ENCODE measurements at regions not wholly inside any gene's neighbourhood (a gene's known extent, or its start where the extent isn't known, plus 50 kb on each side); places are given as distances from the start of the nearest gene placed in this dataset.

DNA sequence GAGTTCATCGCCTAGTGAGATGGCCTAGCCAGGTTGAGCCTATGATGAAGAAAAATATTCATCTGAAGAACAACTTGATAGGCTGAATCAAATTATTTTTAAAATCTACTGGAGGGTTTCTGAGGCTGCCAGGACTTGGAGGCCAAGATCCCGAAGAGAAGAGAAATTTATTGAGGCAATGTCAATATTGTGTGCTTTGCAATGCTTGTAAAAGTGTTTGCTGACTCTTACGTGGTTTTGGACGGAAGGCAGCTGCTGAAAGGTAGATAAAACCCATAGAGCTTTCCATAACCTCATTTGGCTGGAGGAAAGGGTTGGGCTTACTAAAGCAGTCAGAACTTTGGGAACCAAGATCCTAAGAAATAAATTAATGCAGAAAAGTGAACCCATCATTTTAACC, 361.0 kb upstream of the IL12A start:
- no peak for DNase-seq

DNA sequence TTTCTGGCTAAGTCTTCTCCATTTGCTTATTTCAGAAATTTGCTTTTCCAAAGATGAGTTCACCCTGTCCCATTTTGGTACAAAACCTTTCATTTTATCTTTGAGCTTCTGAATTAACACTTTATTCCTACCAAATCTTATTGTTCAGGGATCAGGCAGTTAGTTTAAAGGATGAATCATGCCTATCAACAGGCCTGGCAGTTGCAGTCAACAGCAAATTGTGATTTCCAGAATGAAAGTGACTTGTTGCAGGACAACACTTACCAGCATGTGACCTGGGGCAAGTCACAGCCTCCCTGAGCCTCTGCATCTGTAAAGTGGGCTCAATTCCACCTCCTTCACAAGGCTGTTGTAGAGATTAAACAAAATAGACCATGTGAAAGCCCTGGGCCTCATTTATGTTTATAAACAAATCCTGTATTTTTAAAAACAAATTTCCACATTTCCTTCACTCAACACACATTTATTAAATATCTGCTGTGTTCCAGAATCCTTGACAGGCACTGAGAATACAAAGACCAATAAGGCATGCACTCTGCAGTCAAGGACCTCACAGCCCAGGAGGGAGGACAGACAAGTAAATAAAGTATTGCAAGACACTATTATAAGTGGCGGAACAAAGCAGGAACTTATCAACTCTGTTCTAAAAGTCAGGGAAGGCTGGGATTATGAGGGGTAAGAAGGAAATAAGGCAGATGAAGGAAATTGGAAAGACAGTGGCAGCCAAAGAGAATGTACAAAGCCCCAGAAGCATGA, 359.1 kb upstream of the IL12A start:
- DNase-seq = no peak

DNA sequence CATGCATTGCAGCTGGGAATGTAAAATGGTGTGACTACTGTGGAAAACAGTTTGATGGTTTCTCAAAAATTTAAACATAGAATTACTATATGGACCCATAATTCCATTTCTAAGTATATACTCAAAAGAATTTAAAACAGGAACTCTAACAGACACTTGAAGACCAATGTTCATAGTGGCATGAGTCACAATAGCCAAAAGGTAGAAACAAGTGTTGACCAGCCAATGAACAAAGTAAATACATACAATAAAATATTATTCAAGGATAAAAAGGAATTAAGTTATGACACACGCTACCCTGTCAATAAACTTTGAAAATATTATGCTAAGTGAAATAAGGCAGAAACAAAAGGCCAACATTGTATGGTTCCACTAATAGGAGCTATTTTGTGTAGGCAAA, 357.4 kb upstream of the IL12A start:
- no peak for DNase-seq

DNA sequence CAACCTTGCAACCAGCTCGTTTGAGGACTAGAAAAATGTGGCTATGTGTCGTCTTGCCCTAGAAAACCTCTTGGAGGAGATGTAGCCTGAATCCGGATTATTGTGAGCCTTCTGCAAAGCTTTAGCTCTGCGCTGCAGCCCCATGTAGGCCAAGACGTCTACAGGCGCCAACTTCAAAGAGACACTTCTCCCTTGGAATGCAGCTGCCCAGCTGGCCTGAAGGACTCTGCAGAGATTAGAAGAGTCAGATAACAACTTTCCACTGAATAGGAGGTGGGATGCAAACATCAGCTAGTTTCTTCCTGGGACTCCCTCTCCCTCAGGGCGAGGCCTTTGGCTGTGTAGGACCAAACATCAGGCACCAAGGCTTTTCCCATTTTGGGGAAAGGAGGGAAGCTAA, 356.5 kb upstream of the IL12A start:
- DNase-seq = no peak

DNA sequence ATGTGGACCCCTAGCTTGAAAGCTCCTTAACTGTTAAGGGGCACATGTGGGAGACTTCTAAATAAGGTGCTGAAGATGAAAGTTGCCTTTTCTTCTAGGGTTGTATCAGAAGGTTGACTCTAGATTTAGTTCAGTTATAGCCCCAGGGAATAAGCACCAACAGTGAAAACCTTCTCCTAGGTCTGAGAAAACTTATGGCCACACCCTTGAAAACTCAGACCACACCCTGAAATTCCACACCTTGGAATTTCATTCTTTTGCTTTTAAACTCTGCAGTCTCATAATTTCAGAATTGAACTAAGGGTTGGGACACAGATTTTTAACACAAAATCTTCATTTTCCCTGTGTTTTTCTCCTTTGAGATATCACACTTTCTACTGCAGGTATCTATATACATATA, 355.8 kb upstream of the IL12A start:
- DNase-seq = no peak

DNA sequence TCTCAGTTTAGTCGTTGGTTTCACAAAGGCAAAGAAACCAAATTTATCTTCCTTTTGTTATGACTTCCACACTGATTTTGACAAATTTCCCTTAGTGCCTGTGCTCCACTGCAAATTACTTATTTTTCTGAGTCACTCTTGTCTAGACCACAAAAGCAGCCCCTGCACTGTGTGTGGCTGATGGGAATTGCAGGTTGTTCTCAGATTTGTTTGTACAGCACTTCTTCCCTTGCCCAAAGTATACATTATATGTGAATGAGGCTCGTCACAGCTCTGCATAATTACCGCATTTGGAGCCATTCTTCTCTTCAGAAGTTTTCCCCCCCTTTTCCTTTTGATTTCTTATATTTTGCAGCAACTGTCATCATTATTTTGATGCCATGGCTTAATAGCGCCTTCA, 354.2 kb upstream of the IL12A start:
- peak; percentile 71 for DNase-seq

DNA sequence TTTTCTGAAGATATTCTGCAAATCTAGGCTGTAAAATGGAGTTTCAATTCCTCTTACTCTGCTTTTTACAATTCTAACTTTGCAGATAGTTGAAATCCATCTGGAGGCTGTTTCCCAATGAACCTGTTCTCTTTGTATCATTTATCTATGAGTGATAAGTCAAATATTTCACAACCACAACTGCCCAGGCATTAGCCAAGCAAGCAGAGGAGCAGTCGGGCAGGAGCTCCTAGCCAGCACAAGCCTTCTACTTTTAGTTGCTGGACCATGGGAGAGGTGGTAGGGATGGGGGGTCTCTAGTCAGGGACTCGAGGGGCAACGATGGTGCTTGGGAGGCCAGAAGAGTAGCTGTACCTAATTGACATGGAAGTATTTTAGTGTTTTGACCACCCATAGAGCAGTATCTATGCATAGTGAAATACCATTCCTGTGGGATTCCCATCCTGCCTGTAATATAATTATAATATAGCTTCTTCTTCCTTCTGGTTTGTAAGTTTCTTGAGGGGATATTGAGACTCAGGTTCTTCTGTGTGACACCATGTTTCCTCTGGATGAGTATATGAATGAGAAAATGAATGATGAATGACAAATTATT, 353.5 kb upstream of the IL12A start:
- DNase-seq = peak; percentile 33

DNA sequence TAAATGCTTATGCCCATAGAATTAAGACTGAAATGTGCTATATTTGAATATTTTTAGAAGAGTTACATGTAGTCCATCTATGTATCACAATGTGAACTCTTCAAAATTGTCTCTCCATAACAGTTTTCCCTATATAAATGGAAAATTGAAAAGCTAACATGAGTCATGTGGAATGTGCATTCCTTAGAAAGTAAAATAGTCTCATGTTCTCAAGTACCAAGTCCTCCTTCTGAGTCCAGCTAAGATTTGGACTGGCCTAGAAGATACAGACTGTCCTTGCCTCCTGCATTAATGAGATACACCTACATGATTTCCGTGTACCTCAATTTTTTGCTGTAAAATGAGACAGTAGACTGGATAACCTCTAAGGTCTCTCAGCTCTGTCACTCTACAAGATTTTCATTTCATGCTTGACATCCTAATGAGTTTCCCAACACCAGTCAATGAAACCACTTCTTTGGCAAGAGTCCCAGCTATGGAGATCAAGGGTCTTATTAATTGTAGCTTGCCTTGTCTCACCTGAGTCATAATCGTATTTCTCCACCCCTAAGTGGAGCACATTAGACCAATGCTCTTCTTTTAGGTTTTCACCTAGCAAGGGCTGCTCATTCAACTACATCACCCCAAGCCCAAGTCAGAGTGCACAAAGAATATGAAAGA, 350.6 kb upstream of the IL12A start:
- peak; percentile 88 for DNase-seq

DNA sequence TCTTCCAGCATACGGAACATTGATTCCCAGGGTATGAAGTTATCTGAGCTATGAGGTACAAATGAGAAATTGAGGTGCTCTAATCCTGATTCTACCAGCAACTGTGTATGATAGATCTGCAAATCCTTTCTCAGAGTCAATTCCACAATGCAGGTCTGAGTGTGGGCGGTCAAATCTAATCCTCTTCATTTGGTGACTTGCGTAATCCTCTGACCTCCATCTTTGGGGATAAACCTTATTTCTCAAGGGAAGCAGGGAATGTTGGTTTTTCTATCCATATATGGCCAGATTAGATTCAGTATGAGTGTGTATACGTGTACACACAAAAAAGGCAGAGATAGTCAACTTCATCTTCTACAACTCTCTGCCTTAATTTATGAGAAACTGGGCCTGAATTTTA, 348.4 kb upstream of the IL12A start:
- no peak for DNase-seq

DNA sequence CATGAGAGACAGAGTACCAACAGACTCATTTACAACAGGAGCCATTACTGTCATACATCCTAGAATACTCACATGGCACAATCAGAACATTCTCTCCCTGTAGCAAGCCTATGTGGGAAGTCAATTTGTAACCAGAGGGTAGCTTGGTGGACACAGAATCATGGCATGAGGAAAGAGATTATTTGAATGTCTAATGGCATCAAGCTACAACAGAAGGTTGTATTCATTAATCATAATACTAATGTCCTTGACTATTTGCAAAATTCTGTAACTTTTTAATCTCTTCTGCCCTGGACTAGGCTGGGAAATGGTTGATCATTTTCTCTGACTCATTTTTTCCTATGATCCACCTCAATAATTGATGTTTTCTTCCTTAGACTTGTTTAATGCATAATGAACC, 345.2 kb upstream of the IL12A start:
- DNase-seq = no peak

DNA sequence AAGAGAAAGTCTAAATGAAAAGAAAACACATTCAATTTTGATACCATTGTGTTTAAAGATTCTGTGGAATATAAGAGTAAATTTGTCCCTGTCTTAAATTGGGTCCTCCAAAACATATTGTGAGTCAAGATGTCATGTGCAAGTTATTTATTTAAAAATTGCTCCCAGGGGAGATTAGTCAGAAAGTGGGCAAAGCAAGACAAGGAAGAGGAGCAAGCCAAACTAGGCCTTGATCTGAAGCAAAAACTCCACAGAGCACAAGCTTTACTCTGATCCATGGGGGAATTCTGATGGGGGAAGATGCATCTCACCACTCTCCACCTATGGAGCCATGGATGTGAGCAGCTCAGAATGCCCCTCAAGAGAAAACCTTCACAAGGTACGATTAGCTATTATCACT, 342.8 kb upstream of the IL12A start:
- DNase-seq = peak; percentile 86

DNA sequence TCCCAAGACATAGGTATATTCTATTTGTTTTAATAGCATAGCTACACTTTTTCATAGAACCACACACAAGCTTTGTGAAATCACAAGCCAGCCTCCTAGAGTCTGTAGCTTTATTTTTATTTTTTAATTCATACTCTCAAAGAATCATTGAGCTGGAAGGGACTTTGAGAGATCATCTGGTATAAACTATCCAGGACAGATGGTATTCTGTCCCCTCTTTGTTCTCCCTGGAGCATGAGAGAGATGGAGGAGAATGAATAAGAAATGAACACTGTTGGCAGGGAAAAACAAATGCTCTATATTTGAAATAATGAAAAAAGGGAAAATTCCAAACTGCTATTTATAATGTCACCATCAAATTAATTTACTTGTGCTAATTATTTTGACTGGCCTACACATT, 338.7 kb upstream of the IL12A start:
- no peak for DNase-seq

DNA sequence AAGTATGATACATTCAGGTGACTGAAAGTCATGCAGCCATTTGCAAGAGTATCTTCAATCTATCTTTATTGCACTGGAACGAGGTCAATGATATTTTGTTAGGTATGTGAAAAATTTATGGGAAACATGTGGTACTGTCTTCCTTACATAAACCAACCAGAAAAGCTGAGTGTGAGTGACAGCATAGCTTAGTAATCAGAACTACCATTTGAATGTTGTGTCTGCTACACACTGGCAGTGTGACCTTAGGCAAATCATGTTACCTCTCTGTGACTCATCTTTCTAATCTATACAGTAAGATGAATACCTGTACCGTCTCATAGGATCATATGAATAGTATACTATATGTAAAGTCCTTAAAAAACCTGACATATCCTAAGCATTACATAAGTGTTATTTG, 337.9 kb upstream of the IL12A start:
- DNase-seq = no peak

DNA sequence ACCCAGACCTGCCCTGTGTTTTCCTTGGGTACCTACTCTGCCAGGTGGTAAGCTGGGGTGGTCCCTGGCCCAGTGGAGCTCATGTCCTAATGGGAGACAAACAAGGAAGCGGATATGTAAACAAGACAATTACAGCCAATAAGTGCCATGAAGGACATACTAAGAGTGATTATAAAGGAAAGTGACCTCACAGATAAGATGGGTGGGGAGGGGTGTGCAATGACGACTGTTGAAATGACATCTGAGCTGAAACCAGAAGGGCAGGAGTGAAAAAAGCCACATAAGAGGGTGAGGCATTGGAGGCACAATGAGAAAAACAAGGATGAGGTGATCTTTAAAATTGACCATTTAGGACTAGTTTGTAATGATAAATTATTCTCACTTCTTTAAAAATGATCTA, 336.2 kb upstream of the IL12A start:
- DNase-seq = no peak

DNA sequence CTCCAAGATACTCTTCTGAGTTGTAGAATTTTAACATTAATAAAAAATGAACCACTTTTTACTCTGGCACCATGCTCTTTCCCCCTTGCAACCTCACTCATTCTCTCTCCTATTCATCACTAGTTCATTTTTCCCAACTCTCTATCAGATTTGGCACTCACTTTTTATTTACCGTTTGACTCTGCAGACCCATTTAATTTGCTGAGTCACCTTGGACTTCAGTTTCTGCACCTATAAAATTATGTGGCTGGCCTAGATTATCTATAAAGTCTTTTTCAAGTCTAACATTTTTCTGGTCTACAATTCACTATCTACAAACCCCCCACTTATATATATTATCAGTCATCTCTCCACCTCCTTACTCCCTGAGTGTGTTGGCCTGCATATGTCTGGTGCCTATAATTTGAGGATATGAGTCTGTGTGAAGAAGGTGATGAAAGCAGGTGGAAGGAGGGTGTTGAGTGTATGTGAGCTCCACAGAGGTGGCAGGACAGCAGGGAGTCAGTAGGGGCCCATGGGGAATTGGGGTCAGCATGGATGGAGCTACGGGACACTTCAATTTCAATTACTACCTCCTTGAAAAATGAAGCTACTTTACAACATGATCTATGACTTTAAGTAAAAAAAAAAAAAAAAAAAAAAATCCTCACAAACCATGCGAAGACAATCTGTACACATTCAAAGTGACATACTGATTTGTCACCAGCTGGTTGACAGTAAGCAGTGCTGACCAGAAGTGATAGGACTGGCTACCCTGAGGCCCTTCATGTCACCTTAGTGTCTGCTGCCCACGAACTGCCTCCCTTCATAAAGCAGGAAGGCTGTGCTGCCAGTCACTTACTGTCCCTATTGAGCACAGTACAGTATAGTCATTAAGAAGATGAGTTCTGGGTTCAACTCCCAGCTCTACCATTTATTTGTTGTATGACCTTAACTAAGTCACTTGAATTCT, 334.2 kb upstream of the IL12A start:
- DNase-seq = no peak

DNA sequence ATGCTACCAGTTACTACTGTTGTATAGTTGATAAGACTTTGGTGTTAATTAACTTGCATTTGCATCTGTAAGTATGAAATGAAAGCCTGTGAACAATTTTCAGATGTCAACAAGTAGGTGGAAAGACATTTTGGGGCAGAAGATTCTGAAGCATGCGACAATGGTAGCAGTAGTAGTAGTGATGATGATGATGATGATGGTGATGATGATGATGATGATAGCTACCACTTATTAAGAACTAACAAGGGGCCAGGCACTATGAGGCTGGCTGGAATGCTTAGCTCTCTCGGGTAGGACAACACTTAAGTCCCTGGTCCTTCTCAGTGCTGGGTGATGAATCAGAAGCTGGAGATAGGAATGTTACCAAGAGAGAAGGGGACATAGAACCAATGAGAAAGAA, 333.4 kb upstream of the IL12A start:
- no peak for DNase-seq

DNA sequence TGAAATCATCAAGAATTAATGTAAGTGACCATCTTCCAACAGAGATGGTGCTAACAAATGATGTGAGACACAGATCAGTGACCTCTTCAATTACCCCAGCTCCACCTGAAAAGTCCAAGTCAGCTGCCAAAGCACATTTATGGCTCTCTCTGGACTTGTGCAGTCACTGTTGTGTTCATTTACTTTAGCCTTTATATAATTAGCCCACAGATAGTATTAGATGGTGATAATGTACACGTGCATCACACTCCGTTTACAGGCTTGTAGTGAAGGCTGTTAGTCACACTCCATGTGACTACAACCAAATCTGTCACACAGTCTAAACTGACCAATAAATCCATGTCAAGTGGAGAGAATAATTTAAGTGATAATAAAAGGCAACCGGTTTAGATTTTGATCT, 331.5 kb upstream of the IL12A start:
- DNase-seq = no peak

DNA sequence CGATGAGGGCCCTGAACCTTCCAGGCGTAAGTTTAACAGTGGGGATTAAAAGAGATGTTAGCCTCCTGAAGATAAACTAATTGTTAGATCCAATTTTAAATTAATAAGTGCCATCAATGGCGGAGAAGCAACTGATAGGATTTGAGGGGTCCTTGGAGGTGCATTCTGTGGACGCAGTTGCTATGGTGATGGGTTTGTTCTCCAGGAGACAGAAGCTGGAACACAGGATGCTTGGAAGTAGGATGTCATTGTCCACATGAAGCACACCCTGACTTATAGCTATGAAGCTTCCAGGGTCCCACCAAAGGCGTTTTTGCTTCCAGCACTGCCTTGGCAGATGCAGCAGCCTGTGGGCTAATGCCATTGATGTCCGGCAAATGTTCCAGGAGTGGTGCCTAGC, 331.0 kb upstream of the IL12A start:
- no peak for DNase-seq

DNA sequence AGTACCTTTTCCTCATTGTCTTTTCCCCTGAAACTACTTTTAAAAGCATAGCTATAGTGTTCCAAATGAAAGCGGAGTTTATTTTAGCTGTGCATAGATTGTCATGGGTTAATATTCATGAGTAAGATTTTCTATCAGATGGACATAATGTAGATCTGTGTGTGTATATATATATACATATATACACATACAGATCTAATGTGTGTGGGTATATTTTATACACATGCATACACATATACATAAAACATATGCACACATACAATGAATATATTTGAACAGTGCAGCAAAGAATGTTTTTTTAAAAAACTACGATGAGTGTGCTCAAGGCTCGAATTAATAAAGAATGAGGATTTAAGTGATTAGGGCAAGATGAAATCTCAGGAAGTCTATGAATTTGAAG, 328.3 kb upstream of the IL12A start:
- DNase-seq = no peak

DNA sequence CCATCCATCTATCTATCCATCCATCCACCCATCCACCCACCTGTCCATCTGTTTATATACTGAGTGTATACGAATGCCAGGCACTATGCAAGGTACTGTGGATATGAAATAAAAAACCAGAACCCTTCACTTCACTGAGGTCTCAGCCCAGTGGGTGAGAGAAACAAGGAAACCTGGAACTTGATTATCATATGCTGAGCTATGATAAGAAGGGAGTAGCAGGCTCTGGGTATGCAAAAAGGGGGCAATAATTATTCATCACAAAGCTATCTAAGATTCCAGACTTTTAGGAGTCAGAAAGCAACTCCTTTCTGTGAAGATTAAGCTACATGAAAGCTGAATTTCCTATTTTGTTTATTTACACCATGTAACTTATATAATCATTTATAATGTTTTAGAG, 327.7 kb upstream of the IL12A start:
- no peak for DNase-seq

DNA sequence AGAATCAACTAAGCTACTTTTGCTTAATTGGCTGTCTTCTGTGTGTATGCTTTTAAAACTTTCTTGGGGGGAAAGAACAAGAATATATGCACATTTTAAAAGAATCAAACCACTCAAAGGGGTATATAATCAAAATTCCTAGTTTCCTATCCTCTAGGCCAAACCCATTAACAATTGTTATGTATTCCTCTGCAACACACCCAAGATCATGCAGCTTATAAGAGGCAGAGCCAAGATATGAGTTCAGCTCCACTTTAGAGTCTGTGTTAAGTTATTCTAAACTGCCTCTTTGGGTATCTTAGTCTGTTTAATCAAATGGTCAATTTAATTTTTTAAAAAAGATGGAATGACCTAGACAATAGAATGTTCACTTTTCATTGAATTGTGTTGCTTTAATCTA, 326.1 kb upstream of the IL12A start:
- no peak for DNase-seq

DNA sequence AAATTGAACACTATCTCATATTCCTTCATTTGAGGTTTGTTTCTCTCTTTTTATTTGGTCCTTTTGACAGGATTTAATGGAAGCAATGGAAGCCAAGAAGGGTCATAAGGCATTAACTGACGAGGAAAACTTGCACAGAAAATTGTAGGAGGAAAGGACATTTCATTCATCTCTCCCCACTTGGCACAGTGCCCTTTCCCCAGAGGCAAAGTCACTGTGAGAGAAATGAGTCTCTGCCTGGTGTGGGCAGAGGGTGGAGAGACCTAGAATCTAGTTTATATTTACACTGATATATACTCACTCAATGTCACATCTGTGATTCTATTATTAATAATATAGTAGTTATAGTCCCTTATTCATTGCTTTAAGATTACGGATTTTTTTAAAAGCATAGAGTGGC, 324.6 kb upstream of the IL12A start:
- DNase-seq = peak; percentile 11

DNA sequence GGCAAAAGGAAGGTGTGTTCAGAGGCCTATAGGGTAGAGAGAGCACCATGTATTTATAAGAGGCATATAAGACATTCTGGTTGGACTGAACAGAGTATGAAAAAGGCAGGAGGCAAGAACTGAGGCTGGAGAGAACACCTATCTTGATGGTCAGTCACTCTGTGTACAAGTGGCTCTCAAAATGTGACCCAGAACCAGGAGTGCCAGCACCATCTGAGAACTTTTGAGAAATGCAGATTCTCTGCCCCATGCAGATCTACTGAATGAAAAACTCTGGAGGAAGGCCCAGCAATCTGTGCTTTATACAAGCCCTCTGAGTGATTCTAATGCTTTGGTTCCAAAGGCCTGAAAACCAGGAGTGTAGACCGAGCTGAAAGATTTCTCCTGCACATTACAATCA, 324.0 kb upstream of the IL12A start:
- DNase-seq = no peak
